ENCODE measurements at regions not wholly inside any gene's neighbourhood (a gene's known extent, or its start where the extent isn't known, plus 50 kb on each side); places are given as distances from the start of the nearest gene placed in this dataset.

DNA sequence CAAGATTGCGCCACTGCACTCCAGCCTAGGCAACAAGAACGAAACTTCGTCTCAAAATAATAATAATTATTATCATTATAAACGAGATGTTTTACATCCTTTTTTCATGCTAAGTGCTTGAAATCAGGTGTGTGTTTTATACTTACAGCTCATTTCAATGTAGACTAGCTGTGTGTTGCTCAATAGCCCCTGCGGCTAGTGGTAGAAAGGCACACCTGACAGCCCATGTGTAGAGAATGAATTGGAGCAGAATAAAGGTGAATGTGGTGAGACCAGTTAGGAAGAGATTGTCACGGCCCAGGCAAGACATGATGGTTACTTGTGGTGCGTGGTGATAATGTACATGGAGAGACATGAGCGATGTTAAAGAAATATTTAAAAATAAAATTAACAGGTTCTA, 86.7 kb upstream of the TMEM26 start:
- TF ChIP-seq, protein P1, sequence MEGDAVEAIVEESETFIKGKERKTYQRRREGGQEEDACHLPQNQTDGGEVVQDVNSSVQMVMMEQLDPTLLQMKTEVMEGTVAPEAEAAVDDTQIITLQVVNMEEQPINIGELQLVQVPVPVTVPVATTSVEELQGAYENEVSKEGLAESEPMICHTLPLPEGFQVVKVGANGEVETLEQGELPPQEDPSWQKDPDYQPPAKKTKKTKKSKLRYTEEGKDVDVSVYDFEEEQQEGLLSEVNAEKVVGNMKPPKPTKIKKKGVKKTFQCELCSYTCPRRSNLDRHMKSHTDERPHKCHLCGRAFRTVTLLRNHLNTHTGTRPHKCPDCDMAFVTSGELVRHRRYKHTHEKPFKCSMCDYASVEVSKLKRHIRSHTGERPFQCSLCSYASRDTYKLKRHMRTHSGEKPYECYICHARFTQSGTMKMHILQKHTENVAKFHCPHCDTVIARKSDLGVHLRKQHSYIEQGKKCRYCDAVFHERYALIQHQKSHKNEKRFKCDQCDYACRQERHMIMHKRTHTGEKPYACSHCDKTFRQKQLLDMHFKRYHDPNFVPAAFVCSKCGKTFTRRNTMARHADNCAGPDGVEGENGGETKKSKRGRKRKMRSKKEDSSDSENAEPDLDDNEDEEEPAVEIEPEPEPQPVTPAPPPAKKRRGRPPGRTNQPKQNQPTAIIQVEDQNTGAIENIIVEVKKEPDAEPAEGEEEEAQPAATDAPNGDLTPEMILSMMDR (IDR thresholded peaks at IDR 0.05; ENCODE audit: low read length), result no peak
- no peak for TF ChIP-seq EZH2 (IDR thresholded peaks at IDR 0.05; ENCODE audit: borderline replicate concordance, low read length)

All from OCI-LY1 (cell line).